SK-N-SH (cell line): ENCODE measurements at regions not wholly inside any gene's neighbourhood (a gene's known extent, or its start where the extent isn't known, plus 50 kb on each side); places are given as distances from the start of the nearest gene placed in this dataset.

ENCODE experiments used
- CTCF ChIA-PET: fragments of 300-600, 350-600 bp; formaldehyde crosslinking; extraction: SDS; loops from one replicate; lab custom pipeline; 2021; lab: Yijun Ruan, JAX
- POLR2A ChIA-PET: fragments of 350-600 bp; sonication (Branson Sonifier 250); formaldehyde crosslinking; extraction: SDS; loops from one replicate; lab custom pipeline; 2020; ENCODE audit warnings: antibody characterized with exemption, inconsistent platforms; lab: Yijun Ruan, JAX
- DNase-seq: peaks from one replicate; pipeline ENCODE4 v3.0.0; 2012
- H2AFZ ChIP-seq: fragments of 200-600 bp; sonication (generic); 2 replicates; pipeline ENCODE4 v1.8.1; 2016; ENCODE audit warnings: antibody characterized with exemption, mild to moderate bottlenecking, low read depth
- H3F3A ChIP-seq: fragments of 200-600 bp; sonication (generic); replicated peaks from 2 replicates; pipeline ENCODE3; 2016; ENCODE audit warnings: antibody characterized with exemption, mild to moderate bottlenecking; ENCODE audit not compliant: insufficient read depth
- H3K27ac ChIP-seq, 2 experiments: fragments of 200-500 bp in 1 of 2; fragments of 200-600 bp in 1 of 2; sonication (Bioruptor generic) in 1 of 2; sonication (generic), shearing (Covaris generic) in 1 of 2; 2 replicates each; pipeline versions ENCODE4 v1.5.1 to v1.6.1; 2014 to 2016; ENCODE audit warnings: low read depth in 2 of 2, inconsistent platforms in 1 of 2, low read length in 1 of 2, mild to moderate bottlenecking in 1 of 2, mixed read lengths in 1 of 2
- H3K27me3 ChIP-seq: fragments of 200-600 bp; sonication (generic), shearing (Covaris generic); 2 replicates; pipeline ENCODE4 v1.6.1; 2016; ENCODE audit warnings: mixed run types; ENCODE audit not compliant: insufficient read depth
- H3K36me3 ChIP-seq, 2 experiments: fragments of 200-500 bp in 1 of 2; fragments of 200-600 bp in 1 of 2; sonication (Bioruptor generic) in 1 of 2; sonication (generic) in 1 of 2; replicated peaks in 1 of 2; 2 replicates each; pipeline versions ENCODE3 to v1.5.1; 2014 to 2016; ENCODE audit warnings: low read length in 1 of 2, mild to moderate bottlenecking in 1 of 2; ENCODE audit not compliant: insufficient read depth in 2 of 2, control insufficient read depth in 1 of 2
- H3K4me1 ChIP-seq, 2 experiments: fragments of 200-500 bp in 1 of 2; fragments of 200-600 bp in 1 of 2; sonication (Bioruptor generic) in 1 of 2; sonication (generic), shearing (Covaris generic) in 1 of 2; 2 replicates each; pipeline versions ENCODE4 v1.5.1 to v1.6.1; 2014 to 2016; ENCODE audit warnings: low read depth in 1 of 2, low read length in 1 of 2, mixed run types in 1 of 2; ENCODE audit not compliant: insufficient read depth in 2 of 2, control insufficient read depth in 1 of 2
- H3K4me2 ChIP-seq: fragments of 200-600 bp; sonication (generic), shearing (Covaris generic); 2 replicates; pipeline ENCODE4 v1.6.1; 2017; ENCODE audit warnings: mixed run types
- H3K4me3 ChIP-seq, 2 experiments: fragments of 200-500 bp in 1 of 2; fragments of 200-600 bp in 1 of 2; sonication (Bioruptor generic) in 1 of 2; sonication (generic), shearing (Covaris generic) in 1 of 2; 2 replicates each; pipeline versions ENCODE4 v1.5.1 to v1.8.1; 2014 to 2016; ENCODE audit warnings: low read depth in 2 of 2, inconsistent platforms in 1 of 2, low read length in 1 of 2, mild to moderate bottlenecking in 1 of 2, mixed read lengths in 1 of 2, moderate library complexity in 1 of 2
- H3K79me2 ChIP-seq: fragments of 200-600 bp; sonication (generic); 2 replicates; pipeline ENCODE4 v1.8.1; 2017; ENCODE audit warnings: mild to moderate bottlenecking; ENCODE audit not compliant: insufficient read depth
- H3K9ac ChIP-seq: fragments of 200-600 bp; sonication (generic); 2 replicates; pipeline ENCODE4 v1.6.1; 2017; ENCODE audit warnings: mixed run types
- H3K9me2 ChIP-seq: fragments of 200-600 bp; sonication (generic); 2 replicates; pipeline ENCODE4 v1.6.1; 2017; ENCODE audit warnings: mixed run types
- H3K9me3 ChIP-seq: fragments of 200-600 bp; sonication (generic); 2 replicates; pipeline ENCODE4 v1.6.1; 2017; ENCODE audit warnings: mixed run types, mild to moderate bottlenecking, moderate library complexity
- H4K20me1 ChIP-seq: fragments of 200-600 bp; sonication (generic); 2 replicates; pipeline ENCODE4 v1.6.1; 2017; ENCODE audit warnings: mild to moderate bottlenecking, mixed run types; ENCODE audit not compliant: insufficient read depth
- CHD2 ChIP-seq: fragments of 150-350 bp; IDR thresholded peaks from 2 replicates; pipeline ENCODE4 v1.6.1; 2018; ENCODE audit warnings: low read length; ENCODE audit not compliant: partially characterized antibody
- EP300 ChIP-seq, 2 experiments: IDR thresholded peaks; 2 replicates each; pipeline versions ENCODE4 v1.4.0 to v1.6.1; 2012; ENCODE audit warnings: borderline replicate concordance in 1 of 2, low read depth in 1 of 2, low read length in 1 of 2
- FOXJ3 ChIP-seq: sonication (generic); formaldehyde crosslinking; IDR thresholded peaks from 2 replicates; pipeline ENCODE4 v1.5.1; 2020; ENCODE audit warnings: mild to moderate bottlenecking, missing genetic modification reagents
- MEF2A ChIP-seq: IDR thresholded peaks from 2 replicates; pipeline ENCODE4 v1.4.0; 2012; ENCODE audit warnings: low read depth, borderline replicate concordance
- MXI1 ChIP-seq: IDR thresholded peaks from 2 replicates; pipeline ENCODE4 v1.6.1; 2012; ENCODE audit warnings: mild to moderate bottlenecking, low read depth, low read length, improper control_type of control experiment
- RAD21 ChIP-seq: IDR thresholded peaks from 2 replicates; pipeline ENCODE4 v1.6.1; 2012; ENCODE audit warnings: mild to moderate bottlenecking, low read length
- RCOR1 ChIP-seq: fragments of 150-350 bp; IDR thresholded peaks from 2 replicates; pipeline ENCODE4 v1.6.1; 2017; ENCODE audit warnings: antibody characterized with exemption, low read length
- RFX5 ChIP-seq: IDR thresholded peaks from 2 replicates; pipeline ENCODE4 v1.6.1; 2012; ENCODE audit warnings: mild to moderate bottlenecking, improper control_type of control experiment, low read length
- RXRA ChIP-seq: IDR thresholded peaks from 2 replicates; pipeline ENCODE4 v1.4.0; 2012; ENCODE audit warnings: low read depth, mild to moderate bottlenecking, borderline replicate concordance
- TAF1 ChIP-seq: IDR thresholded peaks from 2 replicates; pipeline ENCODE4 v1.6.1; 2012; ENCODE audit warnings: low read depth, mild to moderate bottlenecking, low read length, moderate library complexity, borderline replicate concordance
- TCF12 ChIP-seq: IDR thresholded peaks from 2 replicates; pipeline ENCODE4 v1.4.0; 2012
- TEAD4 ChIP-seq: IDR thresholded peaks from 2 replicates; pipeline ENCODE4 v1.4.0; 2012; ENCODE audit warnings: mild to moderate bottlenecking, borderline replicate concordance; ENCODE audit not compliant: insufficient read depth
- WGBS: methylation state at CpG from one replicate; pipeline ENCODE4 v1.1.6; 2017; ENCODE audit warnings: low lambda C conversion rate; 5-methylcytosine and 5-hydroxymethylcytosine counted together
- TF ChIP-seq, protein P1 (sequence below): IDR thresholded peaks from 2 replicates; pipeline ENCODE4 v1.4.0; 2012; ENCODE audit warnings: low read depth, borderline replicate concordance
- TF ChIP-seq, protein P2 (sequence below): IDR thresholded peaks from 2 replicates; pipeline ENCODE4 v1.4.0; 2012; ENCODE audit warnings: low read depth
- TF ChIP-seq, protein P3 (sequence below): IDR thresholded peaks from 2 replicates; pipeline ENCODE4 v1.4.0; 2012; ENCODE audit warnings: low read depth, borderline replicate concordance

DNA sequence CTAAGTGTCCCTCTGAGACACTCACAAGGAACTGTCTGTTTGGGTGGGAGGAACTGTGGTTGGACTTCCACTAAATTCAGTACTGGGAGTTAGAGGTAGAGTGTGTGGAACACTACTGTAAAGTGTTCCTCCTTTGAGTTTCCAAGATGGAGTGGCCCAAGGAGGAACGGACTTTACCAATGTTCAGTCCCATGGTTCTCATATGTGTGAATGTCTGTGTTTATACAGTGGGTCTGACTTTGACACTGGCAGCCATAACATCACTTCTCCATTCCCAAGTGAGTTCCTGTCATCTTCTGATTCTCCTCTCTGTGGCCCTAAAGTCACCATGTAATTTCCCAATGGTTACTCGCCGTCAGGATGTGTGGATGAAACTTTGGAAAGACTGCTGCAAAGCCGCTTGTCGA is 136.8 kb upstream of the SERP2 start (continued):
- TF ChIP-seq, protein P1, sequence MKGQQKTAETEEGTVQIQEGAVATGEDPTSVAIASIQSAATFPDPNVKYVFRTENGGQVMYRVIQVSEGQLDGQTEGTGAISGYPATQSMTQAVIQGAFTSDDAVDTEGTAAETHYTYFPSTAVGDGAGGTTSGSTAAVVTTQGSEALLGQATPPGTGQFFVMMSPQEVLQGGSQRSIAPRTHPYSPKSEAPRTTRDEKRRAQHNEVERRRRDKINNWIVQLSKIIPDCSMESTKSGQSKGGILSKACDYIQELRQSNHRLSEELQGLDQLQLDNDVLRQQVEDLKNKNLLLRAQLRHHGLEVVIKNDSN, result no peak

DNA sequence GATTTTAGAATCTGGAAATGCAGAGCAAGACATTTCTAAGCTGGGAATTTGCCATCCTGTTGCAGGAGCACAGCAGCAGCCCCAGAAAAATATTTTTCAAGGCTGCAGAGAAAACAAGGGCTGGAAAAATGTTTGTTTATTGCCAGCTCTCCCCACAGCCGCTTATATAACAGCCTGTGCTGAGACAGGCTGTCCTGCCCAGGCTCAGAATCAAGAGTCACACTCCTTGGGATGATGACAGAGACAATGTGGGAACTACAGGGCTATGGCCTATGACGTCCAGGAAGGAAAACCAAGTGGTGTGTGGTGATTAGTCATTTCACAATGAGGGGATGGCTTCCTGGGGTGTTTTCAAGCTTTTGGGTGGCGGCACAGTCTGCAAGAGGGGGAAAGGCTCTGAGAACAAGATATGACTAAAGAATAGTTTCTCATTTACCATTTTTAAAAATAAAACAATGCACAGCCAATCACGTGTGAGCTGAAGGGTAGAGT is 136.3 kb upstream of the SERP2 start:
- ChIA-PET CTCF (interaction anchor here (2.0 kb wide), 1 partner anchor 200 kb away, joined by 6 read pairs; no protein-coding TSS in a partner anchor), POLR2A (no interaction called here)
- no peaks in the 10 kb centered on the region for H3K79me2 ChIP-seq
- H3K36me3 ChIP-seq, result no peaks in the 10 kb centered on the region
- TF ChIP-seq TEAD4 (no peak), RXRA (no peak), RAD21 (no peak), TAF1 (no peak)
- TF ChIP-seq, protein P2, sequence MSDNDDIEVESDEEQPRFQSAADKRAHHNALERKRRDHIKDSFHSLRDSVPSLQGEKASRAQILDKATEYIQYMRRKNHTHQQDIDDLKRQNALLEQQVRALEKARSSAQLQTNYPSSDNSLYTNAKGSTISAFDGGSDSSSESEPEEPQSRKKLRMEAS, result no peak
- TF ChIP-seq, protein P3, sequence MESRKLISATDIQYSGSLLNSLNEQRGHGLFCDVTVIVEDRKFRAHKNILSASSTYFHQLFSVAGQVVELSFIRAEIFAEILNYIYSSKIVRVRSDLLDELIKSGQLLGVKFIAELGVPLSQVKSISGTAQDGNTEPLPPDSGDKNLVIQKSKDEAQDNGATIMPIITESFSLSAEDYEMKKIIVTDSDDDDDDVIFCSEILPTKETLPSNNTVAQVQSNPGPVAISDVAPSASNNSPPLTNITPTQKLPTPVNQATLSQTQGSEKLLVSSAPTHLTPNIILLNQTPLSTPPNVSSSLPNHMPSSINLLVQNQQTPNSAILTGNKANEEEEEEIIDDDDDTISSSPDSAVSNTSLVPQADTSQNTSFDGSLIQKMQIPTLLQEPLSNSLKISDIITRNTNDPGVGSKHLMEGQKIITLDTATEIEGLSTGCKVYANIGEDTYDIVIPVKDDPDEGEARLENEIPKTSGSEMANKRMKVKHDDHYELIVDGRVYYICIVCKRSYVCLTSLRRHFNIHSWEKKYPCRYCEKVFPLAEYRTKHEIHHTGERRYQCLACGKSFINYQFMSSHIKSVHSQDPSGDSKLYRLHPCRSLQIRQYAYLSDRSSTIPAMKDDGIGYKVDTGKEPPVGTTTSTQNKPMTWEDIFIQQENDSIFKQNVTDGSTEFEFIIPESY, result no peak
- peak overlapping the region; percentile 60 for H2AFZ ChIP-seq
- H3K4me1 ChIP-seq, result peaks cover 5 to 20% of the 10 kb centered on the region in 2 experiments
- H3F3A ChIP-seq, result no peaks in the 10 kb centered on the region
- H3K4me2 ChIP-seq, result peak overlapping the region; percentile 22; the same call in 1 of the 2 replicates
- no peak overlapping the region; the same call in 1 of the 2 replicates for H3K9ac ChIP-seq
- no peaks in the 10 kb centered on the region for H3K27me3 ChIP-seq
- no peaks in the 10 kb centered on the region for H3K9me3 ChIP-seq
- no peaks in the 10 kb centered on the region for H3K9me2 ChIP-seq
- no peaks in the 10 kb centered on the region for H4K20me1 ChIP-seq
- peak overlapping the region; percentile 69 to 76 for H3K27ac ChIP-seq
- no peak overlapping the region for H3K4me3 ChIP-seq
- WGBS, result 52% methylated on average over 4 of the region's 4 CpGs
- DNase-seq, result peak; percentile 24

DNA sequence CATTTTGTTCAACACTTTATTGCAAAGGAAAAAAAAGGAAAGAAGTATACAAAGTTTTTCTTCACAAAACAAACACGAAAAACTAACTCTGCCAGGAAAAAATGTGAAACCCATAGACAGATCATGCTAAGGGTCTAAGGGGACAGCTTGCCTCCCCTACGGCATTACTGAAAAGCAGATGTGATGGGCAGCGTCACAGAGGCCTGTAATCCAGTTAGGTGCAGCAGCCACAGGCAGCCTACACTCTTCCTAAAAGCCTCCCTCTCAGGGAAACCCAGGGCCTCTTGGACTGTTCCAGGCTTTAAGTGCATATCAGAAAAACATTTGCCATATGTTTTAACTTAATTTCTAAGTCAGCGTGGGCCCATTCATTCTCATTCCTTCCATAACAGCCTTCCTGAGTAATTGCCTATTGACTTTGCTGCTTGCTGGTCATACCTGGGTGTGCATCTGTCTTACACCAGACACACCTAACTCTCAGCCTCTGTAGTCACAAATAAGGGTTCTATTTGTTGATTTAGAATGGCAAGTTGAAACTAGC is 135.7 kb upstream of the SERP2 start:
- peak overlapping the region; percentile 60 for H2AFZ ChIP-seq

More for the DNA sequence above, 135.7 kb upstream of the SERP2 start:
- WGBS, result 35% methylated on average over 4 of the region's 4 CpGs
- Histone ChIP-seq H3K36me3 (no peaks in the 10 kb centered on the region), H3K4me2 (peak overlapping the region; percentile 22; the same call in 1 of the 2 replicates), H3K4me3 (no peak overlapping the region), H3K27me3 (no peaks in the 10 kb centered on the region), H3K9me2 (no peaks in the 10 kb centered on the region), H3K9me3 (no peaks in the 10 kb centered on the region), H3F3A (no peaks in the 10 kb centered on the region), H3K79me2 (no peaks in the 10 kb centered on the region), H3K9ac (peak overlapping the region; percentile 13; the same call in 1 of the 2 replicates), H4K20me1 (no peaks in the 10 kb centered on the region), H3K27ac (peak overlapping the region; percentile 69 to 76), H3K4me1 (peaks cover 5 to 23% of the 10 kb centered on the region in 2 experiments)
- 0 out of 2 replicates have a peak, but pooled peaks have one; percentile 22 for TF ChIP-seq RFX5
- TF ChIP-seq RAD21, result peak; percentile 32; the same call in 1 of the 2 replicates
- TF ChIP-seq RCOR1, result peak; percentile 70; the same call in 1 of the 2 replicates
- TF ChIP-seq TCF12, result peak; percentile 47; the same call in 1 of the 2 replicates
- TF ChIP-seq FOXJ3, result 0 out of 2 replicates have a peak, but pooled peaks have one; percentile 40
- peak; percentile 28 for TF ChIP-seq CHD2
- TF ChIP-seq EP300 (IDR thresholded peaks at IDR 0.05; ENCODE audit: borderline replicate concordance in 1 of 2, low read depth in 1 of 2, low read length in 1 of 2), result peak in 1 of 2 experiments; percentile 66; a peak in 2 of 4 replicates
- TF ChIP-seq MXI1, result peak; percentile 31; the same call in 1 of the 2 replicates
- no peak for TF ChIP-seq MEF2A
- TF ChIP-seq, protein P1, result no peak
- ChIA-PET CTCF (interaction anchor here (2.0 kb wide), 1 partner anchor 200 kb away, joined by 6 read pairs; no protein-coding TSS in a partner anchor), POLR2A (no interaction called here)
- peak; percentile 79 for DNase-seq
